Fibroblast of lung (primary cell): ENCODE measurements at regions not wholly inside any gene's neighbourhood (a gene's known extent, or its start where the extent isn't known, plus 50 kb on each side); places are given as distances from the start of the nearest gene placed in this dataset.

ENCODE experiments used
- DNase-seq, 2 donors: peaks; one replicate each; pipeline versions ENCODE4 v3.0.0 to v3.0.0-alpha.2; 2010; ENCODE audit warnings: low read depth in 2 of 2
- H2AFZ ChIP-seq: 2 replicates; pipeline ENCODE4 v1.5.1; 2012; ENCODE audit warnings: low read length, control low read depth, inconsistent platforms
- H3K27ac ChIP-seq: 2 replicates; pipeline ENCODE4 v1.5.1; 2011; ENCODE audit warnings: low read length, control low read depth; ENCODE audit not compliant: insufficient read depth
- H3K27me3 ChIP-seq: 2 replicates; pipeline ENCODE4 v1.5.1; 2011; ENCODE audit warnings: mild to moderate bottlenecking, low read length; ENCODE audit not compliant: control insufficient read depth, insufficient read depth
- H3K36me3 ChIP-seq: 2 replicates; pipeline ENCODE4 v1.5.1; 2011; ENCODE audit warnings: low read length; ENCODE audit not compliant: control insufficient read depth, insufficient read depth
- H3K4me1 ChIP-seq: 2 replicates; pipeline ENCODE4 v1.5.1; 2011; ENCODE audit warnings: low read length; ENCODE audit not compliant: control insufficient read depth, insufficient read depth; ENCODE audit errors: extremely low read depth
- H3K4me2 ChIP-seq: 2 replicates; pipeline ENCODE4 v1.5.1; 2011; ENCODE audit warnings: low read length, control low read depth; ENCODE audit not compliant: insufficient read depth; ENCODE audit errors: extremely low read depth
- H3K4me3 ChIP-seq, 4 experiments: fragments of 200-600 bp in 1 of 4; sonication (generic) in 1 of 4; replicated peaks in 1 of 4; 2 replicates each; pipeline ENCODE4 v1.5.1; 2011 to 2016; ENCODE audit warnings: low read length in 4 of 4, low read depth in 3 of 4, mild to moderate bottlenecking in 3 of 4, control low read depth in 2 of 4, inconsistent platforms in 1 of 4, mixed read lengths in 1 of 4; ENCODE audit not compliant: insufficient read depth in 1 of 4; ENCODE audit errors: control extremely low read depth in 1 of 4
- H3K79me2 ChIP-seq: 2 replicates; pipeline ENCODE4 v1.5.1; 2012; ENCODE audit warnings: mild to moderate bottlenecking, low read length, inconsistent platforms; ENCODE audit not compliant: control insufficient read depth, insufficient read depth
- H3K9ac ChIP-seq: 2 replicates; pipeline ENCODE4 v1.5.1; 2011; ENCODE audit warnings: mild to moderate bottlenecking, low read length, control low read depth; ENCODE audit not compliant: insufficient read depth
- H3K9me3 ChIP-seq: 2 replicates; pipeline ENCODE4 v1.5.1; 2012; ENCODE audit warnings: low read depth, low read length; ENCODE audit not compliant: control insufficient read depth, insufficient read depth
- H4K20me1 ChIP-seq: 2 replicates; pipeline ENCODE4 v1.5.1; 2011; ENCODE audit warnings: low read length; ENCODE audit not compliant: control insufficient read depth, insufficient read depth; ENCODE audit errors: extremely low read depth
- CTCF ChIP-seq, 2 donors: IDR thresholded peaks in 1 of 2; conservative IDR thresholded peaks in 1 of 2; 1 replicate in 1 of 2; 2 replicates in 1 of 2; pipeline ENCODE4 v1.5.1; 2011 to 2012; ENCODE audit warnings: low read length in 2 of 2, control low read depth in 1 of 2, inconsistent platforms in 1 of 2, low read depth in 1 of 2, mild to moderate bottlenecking in 1 of 2
- EZH2 ChIP-seq: IDR thresholded peaks from 2 replicates; pipeline ENCODE4 v1.5.1; 2012; ENCODE audit warnings: low read length, control low read depth, mild to moderate bottlenecking; ENCODE audit errors: missing control alignments

GRCh38 chr9:89667726-89668125, 62.9 kb downstream of the GADD45G start:
- no peaks in the 10 kb centered on the region for H3K27me3 ChIP-seq
- H3K36me3 ChIP-seq: no peaks in the 10 kb centered on the region
- H3K9me3 ChIP-seq: no peaks in the 10 kb centered on the region
- H3K4me2 ChIP-seq: no peak overlapping the region
- no peak overlapping the region for H3K9ac ChIP-seq
- no peak overlapping the region for H3K4me3 ChIP-seq
- H3K79me2 ChIP-seq: no peaks in the 10 kb centered on the region
- no peak overlapping the region for H2AFZ ChIP-seq
- DNase-seq: no peak
- H3K27ac ChIP-seq: no peak overlapping the region
- no peaks in the 10 kb centered on the region for H4K20me1 ChIP-seq
- H3K4me1 ChIP-seq: no peaks in the 10 kb centered on the region
- TF ChIP-seq EZH2 (no peak), CTCF (conservative IDR thresholded peaks at IDR 0.05 in 1 of 2, IDR thresholded peaks at IDR 0.05 in 1 of 2; ENCODE audit: low read depth in 1 of 2, low read length in 2 of 2) (no peak)

GRCh38 chr9:89668216-89668865, 63.5 kb downstream of the GADD45G start:
- no peak for TF ChIP-seq CTCF (conservative IDR thresholded peaks at IDR 0.05 in 1 of 2, IDR thresholded peaks at IDR 0.05 in 1 of 2; ENCODE audit: low read depth in 1 of 2, low read length in 2 of 2)
- TF ChIP-seq EZH2: no peak
- H3K4me1 ChIP-seq: no peaks in the 10 kb centered on the region
- no peak overlapping the region for H3K27ac ChIP-seq
- H3K79me2 ChIP-seq: no peaks in the 10 kb centered on the region
- H3K4me3 ChIP-seq: no peak overlapping the region
- H3K4me2 ChIP-seq: no peak overlapping the region
- H3K9me3 ChIP-seq: no peaks in the 10 kb centered on the region
- no peak overlapping the region for H3K9ac ChIP-seq
- no peaks in the 10 kb centered on the region for H3K36me3 ChIP-seq
- no peak overlapping the region for H2AFZ ChIP-seq
- no peaks in the 10 kb centered on the region for H4K20me1 ChIP-seq
- no peak for DNase-seq
- no peaks in the 10 kb centered on the region for H3K27me3 ChIP-seq

- no peak for TF ChIP-seq CTCF (conservative IDR thresholded peaks at IDR 0.05 in 1 of 2, IDR thresholded peaks at IDR 0.05 in 1 of 2; ENCODE audit: low read depth in 1 of 2, low read length in 2 of 2)
- no peak for TF ChIP-seq EZH2
- Histone ChIP-seq H3K4me3 (no peak overlapping the region), H3K9me3 (no peaks in the 10 kb centered on the region), H3K27me3 (no peaks in the 10 kb centered on the region), H2AFZ (no peak overlapping the region), H3K79me2 (no peaks in the 10 kb centered on the region), H3K36me3 (no peaks in the 10 kb centered on the region), H3K27ac (no peak overlapping the region), H3K4me1 (no peaks in the 10 kb centered on the region), H3K9ac (no peak overlapping the region), H3K4me2 (no peak overlapping the region), H4K20me1 (no peaks in the 10 kb centered on the region)
- DNase-seq: no peak
Measured at GRCh38 chr9:89668866-89669246, 64.0 kb downstream of the GADD45G start.
